Small intestine (tissue), 7 donors: ENCODE measurements at regions not wholly inside any gene's neighbourhood (a gene's known extent, or its start where the extent isn't known, plus 50 kb on each side); places are given as distances from the start of the nearest gene placed in this dataset.

Experiments
- DNase-seq, 2 donors: peaks; one replicate each; pipeline versions ENCODE4 v3.0.0 to v3.0.0-alpha.2; 2013
- FAIRE-seq: peaks from 2 replicates; lab custom pipeline; 2012; peaks lifted over from hg19 to GRCh38; lab: Jason Lieb, UNC
- H3K27ac ChIP-seq, 3 donors: one replicate each; pipeline ENCODE4 v1.5.1; 2013; ENCODE audit warnings: low read length in 2 of 3, mild to moderate bottlenecking in 2 of 3, control low read depth in 1 of 3, inconsistent platforms in 1 of 3, low read depth in 1 of 3, moderate library complexity in 1 of 3
- H3K27me3 ChIP-seq, 3 donors: one replicate each; pipeline ENCODE4 v1.6.1; 2013; ENCODE audit warnings: low read length in 3 of 3, inconsistent platforms in 1 of 3; ENCODE audit not compliant: control insufficient read depth in 3 of 3, insufficient read depth in 3 of 3
- H3K36me3 ChIP-seq, 3 donors: one replicate each; pipeline ENCODE4 v1.6.1; 2013; ENCODE audit warnings: low read length in 3 of 3, inconsistent platforms in 1 of 3, low read depth in 1 of 3, mild to moderate bottlenecking in 1 of 3, moderate library complexity in 1 of 3; ENCODE audit not compliant: control insufficient read depth in 3 of 3, insufficient read depth in 2 of 3
- H3K4me1 ChIP-seq, 3 donors: one replicate each; pipeline ENCODE4 v1.6.1; 2013; ENCODE audit warnings: low read length in 2 of 3, inconsistent platforms in 1 of 3, low read depth in 1 of 3, mild to moderate bottlenecking in 1 of 3, moderate library complexity in 1 of 3; ENCODE audit not compliant: control insufficient read depth in 3 of 3, insufficient read depth in 2 of 3
- H3K4me3 ChIP-seq, 3 donors: one replicate each; pipeline ENCODE4 v1.5.1; 2013; ENCODE audit warnings: low read length in 3 of 3, control low read depth in 1 of 3, inconsistent platforms in 1 of 3, low read depth in 1 of 3, mild to moderate bottlenecking in 1 of 3, moderate library complexity in 1 of 3
- H3K9me3 ChIP-seq, 2 donors: one replicate each; pipeline ENCODE4 v1.6.1; 2013; ENCODE audit warnings: low read depth in 1 of 2, low read length in 1 of 2; ENCODE audit not compliant: control insufficient read depth in 2 of 2, insufficient read depth in 1 of 2
- WGBS, 3 donors: extraction: QIAGEN DNeasy Blood & Tissue Kit; methylation state at CpG; one replicate each; pipeline ENCODE4 v1.1.7; 2013; 5-methylcytosine and 5-hydroxymethylcytosine counted together
- donor health status: healthy with polysubstance abuse.
- donor health status: control.
- donor health status: control.
- donor health status: Bipolar disorder and iron deficiency.
- donor health status: healthy.

GRCh38 chr5:91910655-91911054, 527.5 kb upstream of the ARRDC3 start:
- Histone ChIP-seq H3K27ac (no peak overlapping the region), H3K9me3 (no peaks in the 10 kb centered on the region), H3K36me3 (no peaks in the 10 kb centered on the region), H3K27me3 (no peaks in the 10 kb centered on the region), H3K4me1 (no peaks in the 10 kb centered on the region), H3K4me3 (no peak overlapping the region)
- FAIRE-seq = no peak
- no peak for DNase-seq
- WGBS, 3 donors = 57 to 65% (median 63%) methylated on average over 4 of the region's 4 CpGs

GRCh38 chr5:91910247-91910646, 527.1 kb upstream of the ARRDC3 start:
- DNase-seq = no peak
- no peak for FAIRE-seq
- 69 to 76% (median 70%) methylated on average over 2 of the region's 2 CpGs for WGBS, 3 donors
- Histone ChIP-seq H3K9me3 (no peaks in the 10 kb centered on the region), H3K27me3 (no peaks in the 10 kb centered on the region), H3K36me3 (no peaks in the 10 kb centered on the region), H3K4me3 (no peak overlapping the region), H3K4me1 (no peaks in the 10 kb centered on the region), H3K27ac (no peak overlapping the region)

DNA sequence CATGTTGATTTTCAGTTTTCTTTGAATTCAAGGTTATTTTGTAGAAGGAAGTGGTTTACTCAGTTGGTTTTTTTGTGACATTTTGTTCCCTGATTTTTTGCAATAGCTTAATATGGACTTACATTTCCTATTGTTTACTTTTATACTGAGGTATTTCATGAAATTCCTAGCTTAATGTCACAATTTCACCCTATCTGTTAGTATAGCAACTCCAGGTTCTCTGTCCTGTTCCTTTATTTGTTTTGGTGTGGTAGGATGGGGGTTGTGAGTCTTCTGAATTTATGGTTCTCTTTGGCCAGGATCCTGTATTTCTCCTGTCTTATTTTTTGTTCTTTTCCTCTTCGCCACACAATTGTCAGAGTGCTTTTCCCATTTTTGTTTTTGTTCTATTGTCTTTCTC, 523.4 kb upstream of the ARRDC3 start:
- no peaks in the 10 kb centered on the region for H3K9me3 ChIP-seq
- FAIRE-seq = no peak
- WGBS, 3 donors = 71 to 76% (median 75%) methylated on average over 1 of the region's 1 CpG

GRCh38 chr5:91906027-91906426, 522.9 kb upstream of the ARRDC3 start:
- no peak for DNase-seq
- FAIRE-seq = no peak
- no peak overlapping the region for H3K4me3 ChIP-seq

More for the DNA sequence above, 523.4 kb upstream of the ARRDC3 start:
- no peaks in the 10 kb centered on the region for H3K4me1 ChIP-seq
- H3K27ac ChIP-seq = no peak overlapping the region
- H3K27me3 ChIP-seq = no peaks in the 10 kb centered on the region
- no peaks in the 10 kb centered on the region for H3K36me3 ChIP-seq
- no peak overlapping the region for H3K4me3 ChIP-seq
- DNase-seq = no peak

DNA sequence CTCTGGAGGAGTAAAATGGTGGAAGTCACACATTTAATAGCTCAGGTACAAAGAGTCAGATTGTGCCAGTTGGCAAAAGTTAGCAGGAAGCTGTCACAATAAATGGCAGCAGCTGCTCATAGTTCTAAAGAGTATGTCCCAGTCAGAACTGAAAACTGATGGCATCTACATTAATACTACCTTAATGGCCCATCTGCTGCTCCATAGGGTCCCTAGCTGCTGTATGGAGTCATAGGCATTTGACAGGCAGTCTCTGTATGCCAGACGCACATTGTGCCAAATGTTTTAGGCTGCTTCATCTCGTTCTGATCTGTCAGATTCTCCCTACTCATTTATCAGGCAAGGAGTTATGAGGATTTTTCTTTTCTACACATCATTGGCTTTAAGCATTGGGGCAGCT, 515.8 kb upstream of the ARRDC3 start:
- DNase-seq = no peak
- no peaks in the 10 kb centered on the region for H3K9me3 ChIP-seq
- no peak for FAIRE-seq
- H3K36me3 ChIP-seq = no peaks in the 10 kb centered on the region
- 58 to 67% (median 62%) methylated on average over 2 of the region's 2 CpGs for WGBS, 3 donors
- no peaks in the 10 kb centered on the region for H3K4me1 ChIP-seq
- H3K27ac ChIP-seq = no peak overlapping the region
- H3K27me3 ChIP-seq = no peaks in the 10 kb centered on the region
- no peak overlapping the region for H3K4me3 ChIP-seq

More at GRCh38 chr5:91906027-91906426, 522.9 kb upstream of the ARRDC3 start:
- no peaks in the 10 kb centered on the region for H3K4me1 ChIP-seq
- H3K27ac ChIP-seq = no peak overlapping the region
- H3K27me3 ChIP-seq = no peaks in the 10 kb centered on the region
- no peaks in the 10 kb centered on the region for H3K36me3 ChIP-seq
- no peaks in the 10 kb centered on the region for H3K9me3 ChIP-seq

GRCh38 chr5:91898019-91898418, 514.9 kb upstream of the ARRDC3 start:
- DNase-seq (no peak), FAIRE-seq (no peak)
- no peak overlapping the region for H3K27ac ChIP-seq
- no peak overlapping the region for H3K4me3 ChIP-seq
- no peaks in the 10 kb centered on the region for H3K27me3 ChIP-seq
- WGBS, 3 donors = 60 to 70% (median 68%) methylated on average over 6 of the region's 6 CpGs
- H3K36me3 ChIP-seq = no peaks in the 10 kb centered on the region
- no peaks in the 10 kb centered on the region for H3K4me1 ChIP-seq
- H3K9me3 ChIP-seq = no peaks in the 10 kb centered on the region

- 64 to 80% (median 74%) methylated on average over 1 of the region's 1 CpG for WGBS, 3 donors
- H3K27ac ChIP-seq = no peak overlapping the region
- no peak overlapping the region for H3K4me3 ChIP-seq
- no peak for DNase-seq
- no peak for FAIRE-seq
- no peaks in the 10 kb centered on the region for H3K27me3 ChIP-seq
- H3K36me3 ChIP-seq = no peaks in the 10 kb centered on the region
- H3K4me1 ChIP-seq = no peaks in the 10 kb centered on the region
- H3K9me3 ChIP-seq = no peaks in the 10 kb centered on the region
These were observed 505.7 kb upstream of the ARRDC3 start for GRCh38 chr5:91888810-91889209.

DNA sequence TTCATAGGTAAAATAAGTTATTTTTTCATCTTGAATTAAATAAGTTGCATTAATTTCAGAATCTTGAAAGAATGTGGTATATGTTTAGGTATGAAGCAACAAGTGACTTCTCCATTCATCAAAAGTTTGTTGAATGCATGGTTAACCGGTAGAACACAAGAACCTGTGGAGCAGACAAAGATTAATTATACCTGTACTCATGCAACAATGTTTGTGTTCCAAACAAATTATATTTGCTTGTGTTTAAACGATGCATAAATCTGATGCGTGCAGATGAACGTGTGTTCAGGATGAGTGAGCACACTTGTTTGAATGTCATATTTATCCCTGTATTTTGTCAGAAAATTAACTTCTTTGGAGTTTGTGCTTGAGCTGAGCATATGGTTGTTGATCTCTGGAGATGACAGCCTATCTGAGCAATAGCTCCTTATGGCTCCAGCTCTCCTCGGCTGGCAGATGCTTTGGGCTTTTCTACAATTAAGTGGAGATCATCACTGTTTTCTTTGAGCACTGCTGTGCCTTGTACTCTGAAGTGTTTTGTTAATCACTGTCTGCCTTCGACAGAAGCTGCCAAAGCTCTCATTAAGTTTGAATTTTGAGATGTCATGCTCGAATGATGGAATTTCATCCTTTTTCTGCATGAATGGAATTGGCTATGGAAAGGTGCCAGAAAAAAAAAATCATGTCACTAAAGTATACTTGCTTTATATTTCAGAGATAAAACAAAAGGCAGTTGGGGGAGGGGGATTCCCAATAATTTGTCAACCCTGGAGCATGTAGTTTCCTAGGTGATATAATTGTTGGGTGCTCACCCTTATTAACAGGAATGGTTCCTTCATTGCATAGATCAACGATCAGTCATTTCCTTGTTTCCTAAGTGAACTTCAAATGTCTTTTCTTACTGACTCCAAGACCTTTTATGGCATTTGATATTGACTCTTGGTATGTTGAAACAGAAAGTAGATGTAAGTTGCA, 502.5 kb upstream of the ARRDC3 start:
- Histone ChIP-seq H3K36me3 (no peaks in the 10 kb centered on the region), H3K9me3 (no peaks in the 10 kb centered on the region), H3K27ac (no peak overlapping the region), H3K4me3 (no peak overlapping the region), H3K4me1 (no peaks in the 10 kb centered on the region), H3K27me3 (no peaks in the 10 kb centered on the region)
- no peak for FAIRE-seq
- WGBS, 3 donors = 51 to 56% (median 55%) methylated on average over 8 of the region's 8 CpGs
- no peak for DNase-seq
